ENCODE measurements at regions not wholly inside any gene's neighbourhood (a gene's known extent, or its start where the extent isn't known, plus 50 kb on each side); places are given as distances from the start of the nearest gene placed in this dataset.

- Histone ChIP-seq H3K36me3 (ENCODE audit: control insufficient read depth in 1 of 2, insufficient read depth in 2 of 2, low read length in 2 of 2) (no peaks in the 10 kb centered on the region), H3K9me3 (ENCODE audit: insufficient read depth, low read depth, low read length) (no peaks in the 10 kb centered on the region), H3K14ac (ENCODE audit: low read length) (no peak overlapping the region), H3K4ac (ENCODE audit: low read depth, low read length) (no peak overlapping the region), H4K91ac (ENCODE audit: low read depth, low read length) (no peak overlapping the region), H2BK120ac (ENCODE audit: insufficient read depth, low read length, poor library complexity) (no peak overlapping the region), H4K12ac (ENCODE audit: low read depth, low read length) (no peak overlapping the region), H3K27ac (ENCODE audit: low read depth, low read length) (no peak overlapping the region), H3K9ac (ENCODE audit: low read length) (no peak overlapping the region), H2BK12ac (ENCODE audit: low read length) (no peak overlapping the region), H3K4me2 (ENCODE audit: low read length) (no peak overlapping the region), H3K27me3 (ENCODE audit: insufficient read depth, low read length) (no peaks in the 10 kb centered on the region), H3K4me3 (ENCODE audit: low read depth, low read length) (no peak overlapping the region), H3K79me1 (ENCODE audit: low read length) (no peaks in the 10 kb centered on the region), H3K4me1 (ENCODE audit: control insufficient read depth in 1 of 2, insufficient read depth in 2 of 2, low read length in 2 of 2) (no peaks in the 10 kb centered on the region), H2BK5ac (ENCODE audit: low read depth, low read length, poor library complexity) (no peak overlapping the region), H3K18ac (ENCODE audit: low read length) (no peak overlapping the region), H3K23ac (ENCODE audit: low read length) (no peak overlapping the region), H3K79me2 (ENCODE audit: control insufficient read depth, insufficient read depth, low read length, poor library complexity) (no peaks in the 10 kb centered on the region), H2AK5ac (ENCODE audit: low read length) (no peak overlapping the region), H4K8ac (ENCODE audit: low read depth, low read length) (no peak overlapping the region), H2AFZ (ENCODE audit: insufficient read depth, low read length, poor library complexity) (no peak overlapping the region)
- no peak for DNase-seq
- no CpG with 5 or more reads among the region's 2 CpGs for WGBS (ENCODE audit: extremely low coverage, insufficient coverage, insufficient read length)
Measured at GRCh38 chr20:8974009-8974708, 94.7 kb upstream of the PLCB4 start.

GRCh38 chr20:8981482-8981881 is 87.4 kb upstream of the PLCB4 start:
- Histone ChIP-seq H4K12ac (ENCODE audit: low read depth, low read length) (no peak overlapping the region), H3K9ac (ENCODE audit: low read length) (no peak overlapping the region), H2BK5ac (ENCODE audit: low read depth, low read length, poor library complexity) (no peak overlapping the region), H3K14ac (ENCODE audit: low read length) (no peak overlapping the region), H2AFZ (ENCODE audit: insufficient read depth, low read length, poor library complexity) (no peak overlapping the region), H3K4me1 (ENCODE audit: control insufficient read depth in 1 of 2, insufficient read depth in 2 of 2, low read length in 2 of 2) (no peaks in the 10 kb centered on the region), H3K36me3 (ENCODE audit: control insufficient read depth in 1 of 2, insufficient read depth in 2 of 2, low read length in 2 of 2) (no peaks in the 10 kb centered on the region), H3K79me1 (ENCODE audit: low read length) (no peaks in the 10 kb centered on the region), H3K4ac (ENCODE audit: low read depth, low read length) (no peak overlapping the region), H3K23ac (ENCODE audit: low read length) (no peak overlapping the region), H4K8ac (ENCODE audit: low read depth, low read length) (no peak overlapping the region), H3K9me3 (ENCODE audit: insufficient read depth, low read depth, low read length) (no peaks in the 10 kb centered on the region), H3K27ac (ENCODE audit: low read depth, low read length) (no peak overlapping the region), H3K27me3 (ENCODE audit: insufficient read depth, low read length) (no peaks in the 10 kb centered on the region), H3K4me3 (ENCODE audit: low read depth, low read length) (no peak overlapping the region), H2BK120ac (ENCODE audit: insufficient read depth, low read length, poor library complexity) (no peak overlapping the region), H3K4me2 (ENCODE audit: low read length) (no peak overlapping the region), H2BK12ac (ENCODE audit: low read length) (no peak overlapping the region), H4K91ac (ENCODE audit: low read depth, low read length) (no peak overlapping the region), H3K79me2 (ENCODE audit: control insufficient read depth, insufficient read depth, low read length, poor library complexity) (no peaks in the 10 kb centered on the region), H3K18ac (ENCODE audit: low read length) (no peak overlapping the region), H2AK5ac (ENCODE audit: low read length) (no peak overlapping the region)
- DNase-seq = no peak
- WGBS (ENCODE audit: extremely low coverage, insufficient coverage, insufficient read length) = no CpG with 5 or more reads among the region's 5 CpGs

DNA sequence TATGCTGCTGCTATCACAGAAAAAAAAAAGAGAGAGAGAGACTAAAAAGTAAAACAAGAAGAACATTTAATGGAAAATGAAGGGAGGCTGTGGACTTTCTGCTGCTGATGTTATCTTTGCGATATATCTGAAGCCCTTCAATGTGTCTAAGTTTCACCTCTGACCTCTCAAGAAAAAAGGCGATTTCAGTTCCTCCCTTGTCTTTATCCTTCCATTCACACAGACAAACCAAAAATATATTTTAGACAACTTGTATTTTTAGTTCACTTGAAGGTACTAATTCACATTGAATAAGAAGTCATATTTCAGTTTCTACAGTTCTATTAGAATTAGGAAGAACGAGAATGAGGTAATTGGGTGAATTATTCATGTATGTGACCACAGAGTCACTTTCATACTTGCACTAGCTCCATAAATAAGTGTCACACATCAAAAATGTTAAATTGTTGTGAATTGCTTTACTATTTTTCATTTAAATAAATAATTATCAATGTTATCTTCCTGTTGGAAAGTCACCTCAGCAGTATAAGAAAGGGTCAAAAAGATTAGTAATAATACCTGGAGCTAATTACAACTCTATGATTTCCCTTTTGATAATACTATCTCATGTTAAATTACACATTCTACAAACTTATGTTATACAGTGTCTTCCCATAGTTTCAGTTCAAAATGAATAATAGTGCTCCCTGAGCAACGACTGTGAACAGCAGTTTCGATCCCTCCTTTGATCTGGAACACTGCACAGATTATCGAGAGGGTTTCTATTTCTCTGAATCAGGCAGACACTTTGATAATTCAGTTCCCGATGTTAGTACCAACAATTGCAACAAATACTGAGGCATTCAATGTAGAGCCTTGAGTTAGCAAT is 85.2 kb upstream of the PLCB4 start:
- Histone ChIP-seq H4K12ac (ENCODE audit: low read depth, low read length) (no peak overlapping the region), H2BK5ac (ENCODE audit: low read depth, low read length, poor library complexity) (no peak overlapping the region), H4K91ac (ENCODE audit: low read depth, low read length) (no peak overlapping the region), H3K4me3 (ENCODE audit: low read depth, low read length) (no peak overlapping the region), H3K4me1 (ENCODE audit: control insufficient read depth in 1 of 2, insufficient read depth in 2 of 2, low read length in 2 of 2) (no peaks in the 10 kb centered on the region), H3K9me3 (ENCODE audit: insufficient read depth, low read depth, low read length) (no peaks in the 10 kb centered on the region), H2AK5ac (ENCODE audit: low read length) (no peak overlapping the region), H3K36me3 (ENCODE audit: control insufficient read depth in 1 of 2, insufficient read depth in 2 of 2, low read length in 2 of 2) (no peaks in the 10 kb centered on the region), H3K9ac (ENCODE audit: low read length) (no peak overlapping the region), H3K79me1 (ENCODE audit: low read length) (no peaks in the 10 kb centered on the region), H3K23ac (ENCODE audit: low read length) (no peak overlapping the region), H3K27ac (ENCODE audit: low read depth, low read length) (no peak overlapping the region), H2BK120ac (ENCODE audit: insufficient read depth, low read length, poor library complexity) (no peak overlapping the region), H3K18ac (ENCODE audit: low read length) (no peak overlapping the region), H3K79me2 (ENCODE audit: control insufficient read depth, insufficient read depth, low read length, poor library complexity) (no peaks in the 10 kb centered on the region), H3K4ac (ENCODE audit: low read depth, low read length) (no peak overlapping the region), H3K14ac (ENCODE audit: low read length) (no peak overlapping the region), H4K8ac (ENCODE audit: low read depth, low read length) (no peak overlapping the region), H2BK12ac (ENCODE audit: low read length) (no peak overlapping the region), H3K4me2 (ENCODE audit: low read length) (no peak overlapping the region), H2AFZ (ENCODE audit: insufficient read depth, low read length, poor library complexity) (no peak overlapping the region), H3K27me3 (ENCODE audit: insufficient read depth, low read length) (no peaks in the 10 kb centered on the region)
- no CpG with 5 or more reads among the region's 7 CpGs for WGBS (ENCODE audit: extremely low coverage, insufficient coverage, insufficient read length)
- DNase-seq = no peak

DNA sequence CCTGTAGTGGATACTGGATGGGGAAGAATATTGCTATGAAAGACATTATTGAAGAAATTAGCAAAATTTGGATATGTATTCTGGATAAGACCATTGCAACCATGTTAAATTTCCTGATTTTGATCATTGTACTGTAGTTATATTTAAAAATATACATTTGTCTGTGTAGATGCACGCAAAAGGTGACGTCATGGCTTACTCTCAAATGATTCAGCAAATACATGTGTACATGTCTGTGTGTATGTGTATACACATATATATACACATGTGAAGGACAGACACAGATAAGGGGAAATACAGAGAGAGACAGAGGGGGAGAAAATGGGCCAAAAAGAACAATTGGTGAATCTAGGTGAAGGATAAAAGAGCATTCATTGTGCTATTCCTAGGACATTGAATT is 82.3 kb upstream of the PLCB4 start:
- no peak for DNase-seq
- H4K8ac ChIP-seq (ENCODE audit: low read depth, low read length) = no peak overlapping the region
- no peaks in the 10 kb centered on the region for H3K4me1 ChIP-seq (ENCODE audit: control insufficient read depth in 1 of 2, insufficient read depth in 2 of 2, low read length in 2 of 2)
- H4K12ac ChIP-seq (ENCODE audit: low read depth, low read length) = no peak overlapping the region
- no peaks in the 10 kb centered on the region for H3K27me3 ChIP-seq (ENCODE audit: insufficient read depth, low read length)
- no peaks in the 10 kb centered on the region for H3K9me3 ChIP-seq (ENCODE audit: insufficient read depth, low read depth, low read length)
- no peak overlapping the region for H3K27ac ChIP-seq (ENCODE audit: low read depth, low read length)
- no peaks in the 10 kb centered on the region for H3K79me1 ChIP-seq (ENCODE audit: low read length)
- no peak overlapping the region for H2BK120ac ChIP-seq (ENCODE audit: insufficient read depth, low read length, poor library complexity)
- no peak overlapping the region for H3K4me3 ChIP-seq (ENCODE audit: low read depth, low read length)
- no CpG with 5 or more reads among the region's 2 CpGs for WGBS (ENCODE audit: extremely low coverage, insufficient coverage, insufficient read length)
- no peak overlapping the region for H2BK5ac ChIP-seq (ENCODE audit: low read depth, low read length, poor library complexity)
- no peak overlapping the region for H3K18ac ChIP-seq (ENCODE audit: low read length)
- H3K79me2 ChIP-seq (ENCODE audit: control insufficient read depth, insufficient read depth, low read length, poor library complexity) = no peaks in the 10 kb centered on the region
- no peak overlapping the region for H3K4me2 ChIP-seq (ENCODE audit: low read length)
- no peak overlapping the region for H2AK5ac ChIP-seq (ENCODE audit: low read length)
- no peak overlapping the region for H2AFZ ChIP-seq (ENCODE audit: insufficient read depth, low read length, poor library complexity)
- H4K91ac ChIP-seq (ENCODE audit: low read depth, low read length) = no peak overlapping the region
- no peak overlapping the region for H3K9ac ChIP-seq (ENCODE audit: low read length)
- H3K14ac ChIP-seq (ENCODE audit: low read length) = no peak overlapping the region
- H2BK12ac ChIP-seq (ENCODE audit: low read length) = no peak overlapping the region
- H3K4ac ChIP-seq (ENCODE audit: low read depth, low read length) = no peak overlapping the region
- no peak overlapping the region for H3K23ac ChIP-seq (ENCODE audit: low read length)
- H3K36me3 ChIP-seq (ENCODE audit: control insufficient read depth in 1 of 2, insufficient read depth in 2 of 2, low read length in 2 of 2) = no peaks in the 10 kb centered on the region

Measured in trophoblast cell (in vitro differentiated cells and primary cell).